ENCODE measurements at regions not wholly inside any gene's neighbourhood (a gene's known extent, or its start where the extent isn't known, plus 50 kb on each side); places are given as distances from the start of the nearest gene placed in this dataset.

DNA sequence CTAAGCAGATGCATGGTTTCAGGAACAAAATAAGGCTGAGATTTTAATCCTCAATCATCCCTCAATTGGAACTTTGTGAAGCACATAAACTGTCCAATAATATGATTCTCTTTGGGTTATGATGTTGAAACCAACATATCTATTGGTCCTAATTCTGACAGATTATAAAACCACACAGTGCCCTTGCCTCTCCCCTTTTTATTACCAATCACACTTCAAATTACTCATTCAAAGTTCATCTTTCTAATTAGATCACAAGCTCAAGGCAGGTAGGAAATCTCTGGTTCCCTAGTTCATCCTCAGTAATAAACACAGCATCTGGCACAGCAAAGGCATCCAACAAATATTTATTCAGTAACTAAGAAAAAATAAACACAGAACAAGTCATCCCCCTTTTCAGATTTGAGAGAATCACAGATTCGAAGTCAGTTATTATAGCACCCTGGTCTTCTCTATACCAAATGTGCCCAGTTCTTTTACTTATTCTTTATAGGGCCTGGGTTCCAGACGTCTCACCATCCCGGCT lies 611.6 kb downstream of the INSC start:
- TF ChIP-seq POLR2AphosphoS5 (IDR thresholded peaks at IDR 0.05; ENCODE audit: low read depth, low read length) (no peak), TAF1 (IDR thresholded peaks at IDR 0.05; ENCODE audit: low read depth, low read length) (no peak), POLR2A (IDR thresholded peaks at IDR 0.05; ENCODE audit: low read depth, low read length) (no peak), POU2F2 (IDR thresholded peaks at IDR 0.05; ENCODE audit: low read depth, low read length) (no peak), SPI1 (IDR thresholded peaks at IDR 0.05; ENCODE audit: low read depth, low read length) (no peak), PAX5 (IDR thresholded peaks at IDR 0.05; ENCODE audit: insufficient read depth, low read length, severe bottlenecking) (no peak)
